ENCODE measurements at regions not wholly inside any gene's neighbourhood (a gene's known extent, or its start where the extent isn't known, plus 50 kb on each side); places are given as distances from the start of the nearest gene placed in this dataset.

DNA sequence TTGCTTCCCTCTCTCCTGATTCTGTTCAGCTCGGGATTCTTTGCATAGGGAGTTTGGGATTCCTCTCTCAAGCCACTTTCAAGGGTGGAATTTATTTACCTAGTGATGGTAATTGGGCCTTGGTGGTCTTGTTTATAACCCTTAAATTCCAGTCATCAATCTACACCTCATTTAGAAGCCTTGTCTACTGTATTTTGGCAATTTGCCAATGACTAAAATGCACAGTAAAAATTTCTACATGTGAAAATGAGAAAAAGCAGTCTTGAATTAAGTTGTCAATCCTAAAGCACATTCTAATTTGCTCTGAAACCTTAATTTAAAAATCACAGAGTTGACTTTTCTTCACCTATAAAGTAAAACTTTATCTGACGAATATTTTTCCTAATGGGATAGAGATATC lies 749.2 kb upstream of the CRIM1 start (continued):
- TF ChIP-seq, protein P1, sequence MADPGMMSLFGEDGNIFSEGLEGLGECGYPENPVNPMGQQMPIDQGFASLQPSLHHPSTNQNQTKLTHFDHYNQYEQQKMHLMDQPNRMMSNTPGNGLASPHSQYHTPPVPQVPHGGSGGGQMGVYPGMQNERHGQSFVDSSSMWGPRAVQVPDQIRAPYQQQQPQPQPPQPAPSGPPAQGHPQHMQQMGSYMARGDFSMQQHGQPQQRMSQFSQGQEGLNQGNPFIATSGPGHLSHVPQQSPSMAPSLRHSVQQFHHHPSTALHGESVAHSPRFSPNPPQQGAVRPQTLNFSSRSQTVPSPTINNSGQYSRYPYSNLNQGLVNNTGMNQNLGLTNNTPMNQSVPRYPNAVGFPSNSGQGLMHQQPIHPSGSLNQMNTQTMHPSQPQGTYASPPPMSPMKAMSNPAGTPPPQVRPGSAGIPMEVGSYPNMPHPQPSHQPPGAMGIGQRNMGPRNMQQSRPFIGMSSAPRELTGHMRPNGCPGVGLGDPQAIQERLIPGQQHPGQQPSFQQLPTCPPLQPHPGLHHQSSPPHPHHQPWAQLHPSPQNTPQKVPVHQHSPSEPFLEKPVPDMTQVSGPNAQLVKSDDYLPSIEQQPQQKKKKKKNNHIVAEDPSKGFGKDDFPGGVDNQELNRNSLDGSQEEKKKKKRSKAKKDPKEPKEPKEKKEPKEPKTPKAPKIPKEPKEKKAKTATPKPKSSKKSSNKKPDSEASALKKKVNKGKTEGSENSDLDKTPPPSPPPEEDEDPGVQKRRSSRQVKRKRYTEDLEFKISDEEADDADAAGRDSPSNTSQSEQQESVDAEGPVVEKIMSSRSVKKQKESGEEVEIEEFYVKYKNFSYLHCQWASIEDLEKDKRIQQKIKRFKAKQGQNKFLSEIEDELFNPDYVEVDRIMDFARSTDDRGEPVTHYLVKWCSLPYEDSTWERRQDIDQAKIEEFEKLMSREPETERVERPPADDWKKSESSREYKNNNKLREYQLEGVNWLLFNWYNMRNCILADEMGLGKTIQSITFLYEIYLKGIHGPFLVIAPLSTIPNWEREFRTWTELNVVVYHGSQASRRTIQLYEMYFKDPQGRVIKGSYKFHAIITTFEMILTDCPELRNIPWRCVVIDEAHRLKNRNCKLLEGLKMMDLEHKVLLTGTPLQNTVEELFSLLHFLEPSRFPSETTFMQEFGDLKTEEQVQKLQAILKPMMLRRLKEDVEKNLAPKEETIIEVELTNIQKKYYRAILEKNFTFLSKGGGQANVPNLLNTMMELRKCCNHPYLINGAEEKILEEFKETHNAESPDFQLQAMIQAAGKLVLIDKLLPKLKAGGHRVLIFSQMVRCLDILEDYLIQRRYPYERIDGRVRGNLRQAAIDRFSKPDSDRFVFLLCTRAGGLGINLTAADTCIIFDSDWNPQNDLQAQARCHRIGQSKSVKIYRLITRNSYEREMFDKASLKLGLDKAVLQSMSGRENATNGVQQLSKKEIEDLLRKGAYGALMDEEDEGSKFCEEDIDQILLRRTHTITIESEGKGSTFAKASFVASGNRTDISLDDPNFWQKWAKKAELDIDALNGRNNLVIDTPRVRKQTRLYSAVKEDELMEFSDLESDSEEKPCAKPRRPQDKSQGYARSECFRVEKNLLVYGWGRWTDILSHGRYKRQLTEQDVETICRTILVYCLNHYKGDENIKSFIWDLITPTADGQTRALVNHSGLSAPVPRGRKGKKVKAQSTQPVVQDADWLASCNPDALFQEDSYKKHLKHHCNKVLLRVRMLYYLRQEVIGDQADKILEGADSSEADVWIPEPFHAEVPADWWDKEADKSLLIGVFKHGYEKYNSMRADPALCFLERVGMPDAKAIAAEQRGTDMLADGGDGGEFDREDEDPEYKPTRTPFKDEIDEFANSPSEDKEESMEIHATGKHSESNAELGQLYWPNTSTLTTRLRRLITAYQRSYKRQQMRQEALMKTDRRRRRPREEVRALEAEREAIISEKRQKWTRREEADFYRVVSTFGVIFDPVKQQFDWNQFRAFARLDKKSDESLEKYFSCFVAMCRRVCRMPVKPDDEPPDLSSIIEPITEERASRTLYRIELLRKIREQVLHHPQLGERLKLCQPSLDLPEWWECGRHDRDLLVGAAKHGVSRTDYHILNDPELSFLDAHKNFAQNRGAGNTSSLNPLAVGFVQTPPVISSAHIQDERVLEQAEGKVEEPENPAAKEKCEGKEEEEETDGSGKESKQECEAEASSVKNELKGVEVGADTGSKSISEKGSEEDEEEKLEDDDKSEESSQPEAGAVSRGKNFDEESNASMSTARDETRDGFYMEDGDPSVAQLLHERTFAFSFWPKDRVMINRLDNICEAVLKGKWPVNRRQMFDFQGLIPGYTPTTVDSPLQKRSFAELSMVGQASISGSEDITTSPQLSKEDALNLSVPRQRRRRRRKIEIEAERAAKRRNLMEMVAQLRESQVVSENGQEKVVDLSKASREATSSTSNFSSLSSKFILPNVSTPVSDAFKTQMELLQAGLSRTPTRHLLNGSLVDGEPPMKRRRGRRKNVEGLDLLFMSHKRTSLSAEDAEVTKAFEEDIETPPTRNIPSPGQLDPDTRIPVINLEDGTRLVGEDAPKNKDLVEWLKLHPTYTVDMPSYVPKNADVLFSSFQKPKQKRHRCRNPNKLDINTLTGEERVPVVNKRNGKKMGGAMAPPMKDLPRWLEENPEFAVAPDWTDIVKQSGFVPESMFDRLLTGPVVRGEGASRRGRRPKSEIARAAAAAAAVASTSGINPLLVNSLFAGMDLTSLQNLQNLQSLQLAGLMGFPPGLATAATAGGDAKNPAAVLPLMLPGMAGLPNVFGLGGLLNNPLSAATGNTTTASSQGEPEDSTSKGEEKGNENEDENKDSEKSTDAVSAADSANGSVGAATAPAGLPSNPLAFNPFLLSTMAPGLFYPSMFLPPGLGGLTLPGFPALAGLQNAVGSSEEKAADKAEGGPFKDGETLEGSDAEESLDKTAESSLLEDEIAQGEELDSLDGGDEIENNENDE (IDR thresholded peaks at IDR 0.05; ENCODE audit: insufficient replicate concordance, low read length): no peak

Data from H1 (cell line).